ENCODE measurements at regions not wholly inside any gene's neighbourhood (a gene's known extent, or its start where the extent isn't known, plus 50 kb on each side); places are given as distances from the start of the nearest gene placed in this dataset.

DNA sequence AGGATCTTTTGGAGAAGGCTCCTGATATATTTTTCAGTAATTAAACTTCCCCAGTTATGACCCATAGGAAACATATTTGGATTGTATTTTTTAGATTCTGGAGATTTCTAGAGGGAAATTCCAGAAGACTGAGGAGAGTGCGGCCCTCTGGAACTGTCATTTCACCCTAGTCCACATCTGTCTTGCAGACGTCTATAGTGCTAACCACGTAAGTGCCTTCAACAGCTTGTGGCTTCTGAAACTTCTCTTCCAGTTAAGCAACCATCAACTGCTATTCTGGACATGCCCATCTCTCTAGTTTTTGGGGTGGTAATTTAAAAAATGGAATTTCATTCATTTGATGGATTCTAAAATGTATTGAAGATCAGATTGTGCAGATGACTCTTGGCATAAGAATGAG is 1098.8 kb downstream of the TMEM121 start:
- TF ChIP-seq, protein P1, sequence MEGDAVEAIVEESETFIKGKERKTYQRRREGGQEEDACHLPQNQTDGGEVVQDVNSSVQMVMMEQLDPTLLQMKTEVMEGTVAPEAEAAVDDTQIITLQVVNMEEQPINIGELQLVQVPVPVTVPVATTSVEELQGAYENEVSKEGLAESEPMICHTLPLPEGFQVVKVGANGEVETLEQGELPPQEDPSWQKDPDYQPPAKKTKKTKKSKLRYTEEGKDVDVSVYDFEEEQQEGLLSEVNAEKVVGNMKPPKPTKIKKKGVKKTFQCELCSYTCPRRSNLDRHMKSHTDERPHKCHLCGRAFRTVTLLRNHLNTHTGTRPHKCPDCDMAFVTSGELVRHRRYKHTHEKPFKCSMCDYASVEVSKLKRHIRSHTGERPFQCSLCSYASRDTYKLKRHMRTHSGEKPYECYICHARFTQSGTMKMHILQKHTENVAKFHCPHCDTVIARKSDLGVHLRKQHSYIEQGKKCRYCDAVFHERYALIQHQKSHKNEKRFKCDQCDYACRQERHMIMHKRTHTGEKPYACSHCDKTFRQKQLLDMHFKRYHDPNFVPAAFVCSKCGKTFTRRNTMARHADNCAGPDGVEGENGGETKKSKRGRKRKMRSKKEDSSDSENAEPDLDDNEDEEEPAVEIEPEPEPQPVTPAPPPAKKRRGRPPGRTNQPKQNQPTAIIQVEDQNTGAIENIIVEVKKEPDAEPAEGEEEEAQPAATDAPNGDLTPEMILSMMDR (IDR thresholded peaks at IDR 0.05), result no peak
- TF ChIP-seq POLR2A (IDR thresholded peaks at IDR 0.05), result no peak

Data from testis (tissue), 2 donors.